Fibroblast of lung (primary cell): ENCODE measurements at regions not wholly inside any gene's neighbourhood (a gene's known extent, or its start where the extent isn't known, plus 50 kb on each side); places are given as distances from the start of the nearest gene placed in this dataset.

Source experiments
- CTCF ChIP-seq, 2 donors: IDR thresholded peaks in 1 of 2; conservative IDR thresholded peaks in 1 of 2; 1 replicate in 1 of 2; 2 replicates in 1 of 2; pipeline ENCODE4 v1.5.1; 2011 to 2012; ENCODE audit warnings: low read length in 2 of 2, control low read depth in 1 of 2, inconsistent platforms in 1 of 2, low read depth in 1 of 2, mild to moderate bottlenecking in 1 of 2
- EZH2 ChIP-seq: IDR thresholded peaks from 2 replicates; pipeline ENCODE4 v1.5.1; 2012; ENCODE audit warnings: low read length, control low read depth, mild to moderate bottlenecking; ENCODE audit errors: missing control alignments

GRCh38 chrX:129323115-129323514 is 200.2 kb downstream of the SMARCA1 start:
- TF ChIP-seq CTCF (conservative IDR thresholded peaks at IDR 0.05 in 1 of 2, IDR thresholded peaks at IDR 0.05 in 1 of 2; ENCODE audit: low read depth in 1 of 2, low read length in 2 of 2), result no peak
- TF ChIP-seq EZH2, result no peak
